Suprapubic skin (tissue), 4 donors: ENCODE measurements at regions not wholly inside any gene's neighbourhood (a gene's known extent, or its start where the extent isn't known, plus 50 kb on each side); places are given as distances from the start of the nearest gene placed in this dataset.
"Not testable (repeated sequence)": the region's sequence is repeated elsewhere in the genome, so short reads cannot be mapped to it uniquely, and the experiment has no call there.

Experiments used
- DNase-seq, 2 donors: peaks; one replicate each; pipeline ENCODE4 v3.0.0-alpha.2; 2019; ENCODE audit warnings: low spot score in 2 of 2
- H3K27ac ChIP-seq: fragments of 200-600 bp; sonication (generic); one replicate; pipeline ENCODE4 v1.5.1; 2019
- H3K27me3 ChIP-seq: fragments of 200-600 bp; sonication (generic); one replicate; pipeline ENCODE4 v1.5.1; 2019
- H3K36me3 ChIP-seq: fragments of 200-600 bp; sonication (generic); one replicate; pipeline ENCODE4 v1.5.1; 2019
- H3K4me1 ChIP-seq: fragments of 200-600 bp; sonication (generic); one replicate; pipeline ENCODE4 v1.5.1; 2019
- H3K4me3 ChIP-seq: fragments of 200-600 bp; sonication (generic); one replicate; pipeline ENCODE4 v1.5.1; 2019; ENCODE audit warnings: mild to moderate bottlenecking
- H3K9me3 ChIP-seq: fragments of 200-600 bp; sonication (generic); one replicate; pipeline ENCODE4 v1.5.1; 2019
- CTCF ChIP-seq, 2 donors: fragments of 200-600 bp in 1 of 2; fragments of 450-650 bp in 1 of 2; sonication (generic) in 1 of 2; IDR thresholded peaks; one replicate each; pipeline ENCODE4 v1.5.1; 2016 to 2019; ENCODE audit warnings: antibody characterized with exemption in 2 of 2, mild to moderate bottlenecking in 1 of 2, moderate library complexity in 1 of 2
- EP300 ChIP-seq: sonication (generic); formaldehyde crosslinking; IDR thresholded peaks from one replicate; pipeline ENCODE4 v1.6.1; 2017; ENCODE audit warnings: antibody characterized with exemption
- POLR2A ChIP-seq, 2 donors: fragments of 450-650 bp; IDR thresholded peaks; one replicate each; pipeline ENCODE4 v1.6.1; 2017; ENCODE audit warnings: antibody characterized with exemption in 2 of 2, mild to moderate bottlenecking in 2 of 2, moderate library complexity in 2 of 2
- POLR2AphosphoS5 ChIP-seq, 3 donors: sonication (generic); formaldehyde crosslinking; IDR thresholded peaks; one replicate each; pipeline ENCODE4 v1.6.1; 2017; ENCODE audit warnings: antibody characterized with exemption in 3 of 3
- WGBS: methylation state at CpG from one replicate; pipeline ENCODE4 v1.1.5; 2018; 5-methylcytosine and 5-hydroxymethylcytosine counted together

GRCh38 chr6:90361174-90361573 is 64.5 kb upstream of the BACH2 start:
- Histone ChIP-seq H3K4me3 (no peak overlapping the region), H3K36me3 (no peaks in the 10 kb centered on the region), H3K9me3 (no peaks in the 10 kb centered on the region), H3K4me1 (no peaks in the 10 kb centered on the region), H3K27me3 (no peaks in the 10 kb centered on the region), H3K27ac (no peak overlapping the region)
- DNase-seq = no peak
- 76% methylated on average over 4 of the region's 4 CpGs for WGBS
- TF ChIP-seq CTCF (IDR thresholded peaks at IDR 0.05) (no peak), POLR2AphosphoS5 (IDR thresholded peaks at IDR 0.05) (no peak), POLR2A (IDR thresholded peaks at IDR 0.05) (no peak), EP300 (no peak)

GRCh38 chr6:90358036-90358770 is 61.6 kb upstream of the BACH2 start:
- not testable (repeated sequence) for DNase-seq, H3K4me3 ChIP-seq, H3K4me1 ChIP-seq, H3K9me3 ChIP-seq, H3K27me3 ChIP-seq, H3K36me3 ChIP-seq, H3K27ac ChIP-seq
- 89% methylated on average over 11 of the region's 11 CpGs for WGBS

- Histone ChIP-seq H3K27me3 (no peaks in the 10 kb centered on the region), H3K4me1 (no peaks in the 10 kb centered on the region), H3K9me3 (no peaks in the 10 kb centered on the region), H3K36me3 (no peaks in the 10 kb centered on the region), H3K27ac (no peak overlapping the region), H3K4me3 (no peak overlapping the region)
- TF ChIP-seq EP300 (no peak), POLR2A (IDR thresholded peaks at IDR 0.05) (no peak), CTCF (IDR thresholded peaks at IDR 0.05) (no peak), POLR2AphosphoS5 (IDR thresholded peaks at IDR 0.05) (no peak)
- no peak for DNase-seq
- WGBS = 85% methylated on average over 12 of the region's 12 CpGs
Observed at GRCh38 chr6:90356012-90356421, 59.4 kb upstream of the BACH2 start.

- H3K27ac ChIP-seq = no peak overlapping the region
- DNase-seq = no peak
- no peaks in the 10 kb centered on the region for H3K4me1 ChIP-seq
- H3K36me3 ChIP-seq = no peaks in the 10 kb centered on the region
- H3K4me3 ChIP-seq = no peak overlapping the region
- H3K9me3 ChIP-seq = no peaks in the 10 kb centered on the region
- TF ChIP-seq EP300 (no peak), POLR2A (IDR thresholded peaks at IDR 0.05) (no peak), POLR2AphosphoS5 (IDR thresholded peaks at IDR 0.05) (no peak), CTCF (IDR thresholded peaks at IDR 0.05) (no peak)
- H3K27me3 ChIP-seq = no peaks in the 10 kb centered on the region
Observed at GRCh38 chr6:90354961-90355360, 58.3 kb upstream of the BACH2 start.

GRCh38 chr6:90351696-90352095 is 55.1 kb upstream of the BACH2 start:
- Histone ChIP-seq H3K36me3 (no peaks in the 10 kb centered on the region), H3K27me3 (no peaks in the 10 kb centered on the region), H3K4me1 (no peaks in the 10 kb centered on the region), H3K27ac (no peak overlapping the region), H3K4me3 (no peak overlapping the region), H3K9me3 (no peaks in the 10 kb centered on the region)
- WGBS = 40% methylated on average over 4 of the region's 4 CpGs
- no peak for DNase-seq
- TF ChIP-seq POLR2AphosphoS5 (IDR thresholded peaks at IDR 0.05) (no peak), POLR2A (IDR thresholded peaks at IDR 0.05) (no peak), EP300 (no peak), CTCF (IDR thresholded peaks at IDR 0.05) (no peak)
